ENCODE measurements at regions not wholly inside any gene's neighbourhood (a gene's known extent, or its start where the extent isn't known, plus 50 kb on each side); places are given as distances from the start of the nearest gene placed in this dataset.
A peak's percentile ranks its signal among the peaks of the same experiment; 100 is the strongest.
"Not testable (repeated sequence)": the region's sequence is repeated elsewhere in the genome, so short reads cannot be mapped to it uniquely, and the experiment has no call there.

GRCh38 chr7:82595795-82596194 is 152.2 kb upstream of the CACNA2D1 start:
- H3K27ac ChIP-seq (ENCODE audit: low read depth); H2AFZ ChIP-seq; H3K9me2 ChIP-seq (ENCODE audit: insufficient read depth); H3K9me3 Mint-ChIP-seq; DNase-seq (ENCODE audit: low spot score); H4K20me1 ChIP-seq (replicated peaks; ENCODE audit: insufficient read depth); H3K4me2 ChIP-seq; H3K27ac Mint-ChIP-seq; H3F3A ChIP-seq (replicated peaks; ENCODE audit: low read depth); H3K79me2 ChIP-seq (replicated peaks; ENCODE audit: insufficient read depth); H3K4me3 Mint-ChIP-seq; H3K27me3 Mint-ChIP-seq (ENCODE audit: insufficient read depth, low read depth, poor library complexity); H3K36me3 Mint-ChIP-seq (ENCODE audit: low read depth); H3K4me3 ChIP-seq; H3K27me3 ChIP-seq (ENCODE audit: insufficient read depth); H3K36me3 ChIP-seq (ENCODE audit: insufficient read depth); ATAC-seq; H3K4me1 ChIP-seq (ENCODE audit: insufficient read depth): not testable (repeated sequence)
- H3K4me1 Mint-ChIP-seq, result peaks cover 19% of the 10 kb centered on the region; the same call in 2 of the 3 replicates

- H3K4me1 ChIP-seq (ENCODE audit: insufficient read depth), result peaks cover 5% of the 10 kb centered on the region; the same call in 1 of the 2 replicates
- Mint-ChIP-seq H3K4me3 (no peak overlapping the region), H3K4me1 (peaks cover 16% of the 10 kb centered on the region; the same call in 2 of the 3 replicates), H3K27ac (no peak overlapping the region), H3K9me3 (no peaks in the 10 kb centered on the region), H3K36me3 (ENCODE audit: low read depth) (no peaks in the 10 kb centered on the region), H3K27me3 (ENCODE audit: insufficient read depth, low read depth, poor library complexity) (peaks cover 2% of the 10 kb centered on the region)
- no peaks in the 10 kb centered on the region for H3K36me3 ChIP-seq (ENCODE audit: insufficient read depth)
- H3K27ac ChIP-seq (ENCODE audit: low read depth), result no peak overlapping the region
- no peaks in the 10 kb centered on the region for H3K27me3 ChIP-seq (ENCODE audit: insufficient read depth)
- no peak overlapping the region for H3K4me3 ChIP-seq
- H3K9me2 ChIP-seq (ENCODE audit: insufficient read depth), result no peaks in the 10 kb centered on the region
- no peaks in the 10 kb centered on the region for H3F3A ChIP-seq (replicated peaks; ENCODE audit: low read depth)
- H4K20me1 ChIP-seq (replicated peaks; ENCODE audit: insufficient read depth), result no peaks in the 10 kb centered on the region
- no peak for DNase-seq (ENCODE audit: low spot score)
- ATAC-seq, result no peak
- H3K4me2 ChIP-seq, result 0 out of 2 replicates have a peak overlapping the region, but pooled peaks have one; percentile 59
- no peaks in the 10 kb centered on the region for H3K79me2 ChIP-seq (replicated peaks; ENCODE audit: insufficient read depth)
- H2AFZ ChIP-seq, result no peak overlapping the region
- no peak for TF ChIP-seq STAT1 (IDR thresholded peaks at IDR 0.05; ENCODE audit: unreplicated experiment)
- TF ChIP-seq JUNB (IDR thresholded peaks at IDR 0.05; ENCODE audit: unreplicated experiment), result no peak
- TF ChIP-seq EZH2phosphoT487 (IDR thresholded peaks at IDR 0.05; ENCODE audit: unreplicated experiment), result no peak
- TF ChIP-seq ETS1 (IDR thresholded peaks at IDR 0.05), result no peak
- TF ChIP-seq REST (IDR thresholded peaks at IDR 0.05; ENCODE audit: unreplicated experiment), result no peak
- no peak for TF ChIP-seq EZH2 (IDR thresholded peaks at IDR 0.05; ENCODE audit: low read depth, unreplicated experiment)
- no peak for TF ChIP-seq NANOG (IDR thresholded peaks at IDR 0.05; ENCODE audit: borderline replicate concordance)
- TF ChIP-seq ZNF114 (CRISPR knock-in tag; IDR thresholded peaks at IDR 0.05), result no peak
- no peak for TF ChIP-seq CREB1 (CRISPR knock-in tag; IDR thresholded peaks at IDR 0.05; ENCODE audit: low read depth)
- no peak for TF ChIP-seq ZNF462 (CRISPR knock-in tag; IDR thresholded peaks at IDR 0.05)
- no peak for TF ChIP-seq ZNF331 (CRISPR knock-in tag; IDR thresholded peaks at IDR 0.05; ENCODE audit: low read depth)
These were observed 151.6 kb upstream of the CACNA2D1 start for GRCh38 chr7:82595176-82595575.

All from GM23338 (cell line).